Hematopoietic multipotent progenitor cell (in vitro differentiated cells): ENCODE measurements at regions not wholly inside any gene's neighbourhood (a gene's known extent, or its start where the extent isn't known, plus 50 kb on each side); places are given as distances from the start of the nearest gene placed in this dataset.
"Not testable (repeated sequence)": the region's sequence is repeated elsewhere in the genome, so short reads cannot be mapped to it uniquely, and the experiment has no call there.

Experiments used
- DNase-seq, 3 donors: peaks; one replicate each; pipeline ENCODE4 v3.0.0-alpha.2; 2011 to 2015; ENCODE audit warnings: low read depth in 2 of 3, low spot score in 2 of 3

DNA sequence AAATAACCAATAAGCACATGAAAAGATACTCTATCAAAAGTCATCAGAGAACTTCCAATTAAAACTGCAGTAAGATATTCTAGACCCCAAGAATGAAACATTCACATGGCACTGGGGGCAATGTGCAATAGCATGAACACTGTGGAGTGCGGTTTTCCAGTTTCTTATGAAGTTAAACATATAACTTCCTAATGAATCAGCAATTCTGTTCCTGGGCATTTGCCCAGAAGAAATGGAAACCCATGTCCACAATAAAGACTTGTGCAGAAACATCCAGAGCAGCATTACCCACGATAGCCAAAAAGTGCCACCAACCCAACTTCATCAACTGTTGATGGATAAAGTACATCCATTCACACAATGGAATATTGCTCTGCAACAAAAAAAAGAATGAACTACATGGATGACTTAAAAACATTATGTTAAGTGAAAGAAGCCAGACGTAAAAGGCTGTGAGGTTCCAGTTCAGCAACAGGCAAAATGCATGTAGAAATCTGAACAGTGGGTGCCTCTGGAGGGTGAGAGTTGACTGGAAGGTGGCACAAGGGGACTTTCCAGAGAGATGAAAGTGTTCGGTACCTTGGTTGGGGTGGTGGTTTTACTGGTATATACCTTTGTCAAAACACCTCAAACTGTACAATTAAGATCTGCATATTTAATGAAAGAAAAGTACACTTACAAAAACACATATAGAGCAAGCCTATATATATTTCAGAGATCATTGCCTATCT is 207.2 kb upstream of the ECI2 start:
- DNase-seq: no peak

DNA sequence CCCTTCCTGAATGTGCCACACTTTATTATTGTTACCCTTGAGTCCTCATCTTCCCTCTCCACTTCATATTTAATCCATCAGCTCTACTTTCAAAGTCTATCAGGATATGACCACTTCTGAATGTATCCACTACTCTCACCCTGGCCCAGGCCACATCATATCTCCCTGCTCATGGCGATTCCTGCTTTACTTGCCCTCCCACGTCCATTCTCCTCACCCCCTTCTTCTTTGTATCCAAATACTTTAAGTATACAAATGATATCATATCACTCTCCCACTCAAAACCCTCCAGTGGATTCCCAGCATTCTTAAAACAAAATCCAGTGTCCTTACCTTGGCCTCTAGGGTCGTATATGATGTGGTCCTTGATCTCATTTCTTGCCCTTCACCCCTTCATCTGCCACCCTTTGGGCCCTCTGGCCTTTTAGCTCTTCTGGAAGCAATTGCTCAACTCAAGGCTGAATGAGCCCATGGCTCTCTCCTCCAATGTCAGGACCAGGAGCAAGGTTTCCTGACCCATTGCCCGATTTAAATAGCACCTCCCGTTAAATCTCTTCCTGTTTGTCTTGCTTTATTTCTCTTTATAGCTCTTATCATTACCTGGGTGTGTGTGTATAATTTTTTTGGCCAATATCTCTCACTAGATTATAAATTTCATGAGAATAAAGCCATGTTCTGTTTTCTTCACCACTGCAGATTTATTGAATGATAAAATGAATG is 205.9 kb upstream of the ECI2 start:
- DNase-seq: no peak

DNA sequence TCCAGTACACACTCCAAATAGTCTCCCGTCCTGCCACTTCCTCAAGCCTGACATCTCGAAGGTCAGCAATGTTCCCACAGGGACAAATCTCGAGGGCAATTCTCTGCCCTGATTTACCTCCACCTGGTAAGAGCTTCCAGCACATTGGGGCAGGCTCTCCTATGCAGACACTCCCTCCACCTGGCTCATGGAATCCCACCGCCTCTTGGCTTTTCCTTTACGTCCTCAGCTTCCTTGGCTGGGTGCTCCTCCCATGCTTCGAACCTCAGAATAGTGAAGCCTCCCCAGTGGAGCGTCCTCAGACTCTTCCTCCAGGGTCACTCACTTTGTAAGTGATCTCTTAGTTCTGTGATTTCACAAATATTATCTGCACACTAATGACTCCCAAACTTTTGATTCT is 205.2 kb upstream of the ECI2 start:
- DNase-seq: no peak

- DNase-seq: no peak
These were observed 203.5 kb upstream of the ECI2 start for GRCh38 chr6:4338884-4339283.

- DNase-seq: no peak
These were observed 201.5 kb upstream of the ECI2 start for GRCh38 chr6:4336778-4337442.

DNA sequence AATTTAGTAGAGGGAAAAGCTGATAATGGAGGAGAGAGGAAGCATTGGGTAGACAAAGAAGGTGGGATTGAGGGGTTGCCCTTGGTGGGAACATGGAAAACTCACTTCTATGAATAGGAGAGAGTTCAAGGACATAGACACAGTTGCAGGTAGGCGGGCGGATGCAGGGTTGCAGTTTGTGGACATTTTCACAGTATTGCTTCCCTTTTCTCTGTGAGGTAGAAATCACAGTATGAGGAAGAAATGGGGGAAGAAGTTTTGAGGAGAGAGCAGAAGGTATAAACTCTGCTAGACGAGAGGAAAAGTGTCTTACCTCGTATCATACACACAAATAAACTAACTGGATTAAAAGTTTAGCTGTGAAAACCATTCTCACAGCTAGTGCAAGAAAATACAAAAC is 200.7 kb upstream of the ECI2 start:
- no peak for DNase-seq

DNA sequence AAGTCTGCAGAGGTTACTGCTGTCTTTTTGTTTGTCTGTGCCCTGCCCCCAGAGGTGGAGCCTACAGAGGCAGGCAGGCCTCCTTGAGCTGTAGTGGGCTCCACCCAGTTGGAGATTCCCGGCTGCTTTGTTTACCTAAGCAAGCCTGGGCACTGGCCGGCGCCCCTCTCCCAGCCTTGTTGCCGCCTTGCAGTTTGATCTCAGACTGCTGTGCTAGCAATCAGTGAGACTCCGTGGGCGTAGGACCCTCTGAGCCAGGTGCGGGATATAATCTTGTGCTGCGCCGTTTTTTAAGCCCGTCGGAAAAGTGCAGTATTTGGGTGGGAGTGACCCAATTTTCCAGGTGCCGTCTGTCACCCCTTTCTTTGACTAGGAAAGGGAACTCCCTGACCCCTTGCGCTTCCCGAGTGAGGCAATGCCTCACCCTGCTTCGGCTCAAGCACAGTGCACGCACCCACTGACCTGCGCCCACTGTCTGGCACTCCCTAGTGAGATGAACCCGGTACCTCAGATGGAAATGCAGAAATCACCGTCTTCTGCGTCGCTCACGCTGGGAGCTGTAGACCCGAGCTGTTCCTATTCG is 198.9 kb upstream of the ECI2 start:
- DNase-seq: not testable (repeated sequence)

DNA sequence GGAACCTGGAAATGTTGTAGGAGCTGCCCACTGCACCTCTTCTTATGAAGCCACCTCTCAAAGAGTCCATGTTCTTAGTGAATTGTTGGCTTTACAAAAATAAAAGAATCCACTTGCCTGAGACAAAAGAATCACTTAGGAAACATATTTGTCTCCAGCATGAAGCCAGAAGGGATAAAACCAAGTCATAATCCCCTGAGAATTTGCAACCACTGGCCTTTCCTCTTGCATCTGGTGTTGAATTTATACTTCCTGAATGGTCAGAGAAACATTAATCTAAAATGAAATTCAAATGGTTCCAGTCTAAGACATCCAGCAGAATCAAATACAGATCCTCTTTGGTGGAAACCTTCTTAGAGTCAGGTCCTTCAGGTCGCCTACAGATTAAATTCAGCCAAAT is 192.5 kb upstream of the ECI2 start:
- DNase-seq: no peak

GRCh38 chr6:4324746-4325145 is 189.4 kb upstream of the ECI2 start:
- DNase-seq: no peak

GRCh38 chr6:4323322-4323721 is 187.9 kb upstream of the ECI2 start:
- no peak for DNase-seq

GRCh38 chr6:4322846-4323309 is 187.5 kb upstream of the ECI2 start:
- DNase-seq: no peak

DNA sequence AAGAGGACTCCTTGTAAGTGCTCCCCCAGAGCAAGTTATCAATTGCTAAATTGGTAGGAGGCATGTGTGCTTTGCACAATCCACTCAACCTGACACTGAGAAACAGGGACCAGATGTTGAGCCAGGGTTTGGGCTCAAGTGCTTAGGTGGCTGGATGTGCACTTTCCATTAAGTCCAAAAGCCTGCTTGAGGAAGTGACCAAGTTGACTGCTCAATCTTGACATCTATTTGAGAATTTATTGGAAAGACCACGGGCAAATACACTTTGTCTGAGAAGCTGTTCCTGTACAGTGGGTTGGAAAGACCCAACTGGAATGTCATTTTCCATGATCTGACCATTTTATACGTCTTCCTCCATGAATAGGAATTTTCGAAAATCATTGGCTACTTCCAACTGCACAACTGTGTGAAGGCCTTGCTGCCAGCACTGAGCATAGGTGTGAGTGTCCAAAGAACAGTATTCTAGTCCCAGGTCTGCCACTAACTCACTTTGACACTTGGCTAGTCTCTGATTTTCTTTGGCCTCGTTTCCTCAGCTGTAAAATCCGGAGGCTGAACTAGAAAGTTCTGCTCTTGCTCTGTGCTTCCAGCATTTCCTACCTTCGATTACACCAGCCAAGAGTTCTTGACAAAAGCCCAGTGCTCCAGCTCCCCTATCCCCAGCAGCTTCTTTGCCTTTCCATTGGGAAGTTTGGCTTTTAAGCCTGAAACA is 186.9 kb upstream of the ECI2 start:
- no peak for DNase-seq

- DNase-seq: no peak
These were observed 185.5 kb upstream of the ECI2 start for GRCh38 chr6:4320860-4321259.

DNA sequence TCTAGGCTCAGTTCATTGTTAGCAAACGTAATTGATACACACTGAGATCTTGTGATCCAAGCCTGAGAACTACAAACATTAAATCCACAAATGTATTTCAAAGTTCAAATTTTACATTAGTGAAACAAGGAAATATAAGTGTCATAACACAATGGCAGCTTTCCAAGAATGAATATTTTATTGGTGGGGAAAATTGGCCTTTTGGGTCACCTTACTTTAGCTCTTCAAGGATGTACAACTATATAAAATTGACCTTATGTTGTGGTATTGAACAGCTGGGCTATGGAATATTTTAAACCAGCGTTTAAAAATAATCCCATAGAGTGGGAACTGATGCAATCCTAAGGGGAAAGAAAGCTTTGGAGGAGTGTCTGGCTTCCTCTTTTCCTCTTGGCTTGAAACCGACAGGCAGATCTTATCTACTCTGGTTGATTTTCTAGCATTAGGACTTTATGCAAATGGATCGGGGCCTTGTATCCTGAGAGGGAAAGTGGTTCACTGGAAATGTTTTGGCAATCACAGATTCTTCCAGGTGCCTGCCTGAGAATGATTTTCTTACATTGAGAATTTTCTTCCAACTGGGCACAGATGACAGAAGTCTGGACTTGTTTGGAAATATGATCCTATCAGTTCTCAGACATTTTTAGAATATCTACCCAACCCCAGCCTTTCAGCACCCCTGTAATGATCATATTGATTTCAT is 184.8 kb upstream of the ECI2 start:
- no peak for DNase-seq

GRCh38 chr6:4318321-4318720 is 182.9 kb upstream of the ECI2 start:
- no peak for DNase-seq

DNA sequence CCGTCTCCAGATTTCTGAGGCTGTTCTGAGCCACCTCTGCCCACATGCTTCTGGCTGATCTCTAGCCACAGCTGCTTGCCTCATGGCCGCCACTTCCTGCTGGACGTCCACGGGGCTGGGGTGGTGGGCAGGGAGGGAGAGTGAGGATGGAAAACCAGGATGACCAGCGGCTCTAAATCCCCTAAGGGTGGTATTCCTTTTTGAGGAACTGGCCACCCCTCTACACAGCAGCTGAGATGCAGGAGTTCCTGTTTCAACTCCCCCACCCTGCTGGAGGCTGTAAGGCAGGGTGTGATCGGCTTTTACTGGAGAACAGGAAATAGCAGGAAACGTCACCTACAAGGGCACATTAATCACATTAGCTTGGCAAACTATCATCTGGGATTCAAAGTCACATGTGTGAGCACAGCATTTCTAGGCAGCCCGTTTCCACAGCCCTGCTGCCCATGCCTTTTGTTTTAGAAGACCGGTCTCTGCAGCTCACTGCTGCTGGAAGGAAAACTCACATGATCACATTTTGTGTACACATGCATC is 181.6 kb upstream of the ECI2 start:
- peak in 2 of 3 donors; percentile 29 to 65 for DNase-seq

DNA sequence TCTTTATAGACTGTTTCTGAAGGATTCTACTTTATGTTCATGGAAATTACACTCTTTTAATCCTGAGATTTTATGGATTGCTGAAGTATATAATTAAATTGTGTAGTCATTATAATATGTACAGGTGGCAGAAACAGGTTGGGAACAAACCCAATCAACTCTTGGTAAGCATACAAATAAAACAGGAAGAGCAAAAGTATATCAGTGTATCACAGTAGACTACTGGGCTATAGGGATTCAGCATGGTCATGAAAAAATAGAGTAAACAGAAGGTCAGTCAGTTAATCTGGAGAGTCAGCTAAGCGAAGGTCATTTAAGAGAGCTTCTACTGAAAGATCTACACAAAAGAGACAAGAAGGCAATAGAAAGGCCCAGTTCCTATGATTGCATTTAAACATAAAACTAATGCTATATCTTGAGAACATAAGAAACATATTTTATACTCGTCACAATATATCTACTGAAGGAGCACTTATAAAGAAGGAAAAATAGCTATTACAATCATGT is 178.9 kb upstream of the ECI2 start:
- DNase-seq: no peak

GRCh38 chr6:4313044-4313686 is 177.8 kb upstream of the ECI2 start:
- no peak for DNase-seq
